Peyer's patch (tissue), 4 donors: ENCODE measurements at regions not wholly inside any gene's neighbourhood (a gene's known extent, or its start where the extent isn't known, plus 50 kb on each side); places are given as distances from the start of the nearest gene placed in this dataset.

Experiments used
- DNase-seq, 3 donors: peaks; one replicate each; pipeline ENCODE4 v3.0.0-alpha.2; 2017 to 2019
- H3K27ac ChIP-seq, 4 donors: fragments of 200-600 bp; sonication (generic); one replicate each; pipeline ENCODE4 v1.5.1; 2016 to 2019
- H3K27me3 ChIP-seq, 2 donors: fragments of 200-600 bp; sonication (generic); one replicate each; pipeline ENCODE4 v1.5.1; 2019
- H3K36me3 ChIP-seq, 3 donors: fragments of 200-600 bp; sonication (generic); one replicate each; pipeline ENCODE4 v1.5.1; 2016 to 2019
- H3K4me1 ChIP-seq, 4 donors: fragments of 200-600 bp; sonication (generic); one replicate each; pipeline ENCODE4 v1.5.1; 2016 to 2019
- H3K4me3 ChIP-seq, 4 donors: fragments of 200-600 bp; sonication (generic); 1 replicate in 3 of 4; 2 replicates in 1 of 4; pipeline ENCODE4 v1.5.1; 2016 to 2019; ENCODE audit warnings: mild to moderate bottlenecking in 1 of 4
- H3K9me3 ChIP-seq, 4 donors: fragments of 200-600 bp; sonication (generic); one replicate each; pipeline ENCODE4 v1.5.1; 2016 to 2019; ENCODE audit warnings: mild to moderate bottlenecking in 1 of 4
- POLR2A ChIP-seq, 2 donors: fragments of 450-650 bp; IDR thresholded peaks; one replicate each; pipeline ENCODE4 v1.5.1; 2017; ENCODE audit warnings: antibody characterized with exemption in 2 of 2, mild to moderate bottlenecking in 2 of 2, moderate library complexity in 2 of 2
- TF ChIP-seq, protein P1 (sequence below), 6 experiments: fragments of 450-650 bp in 4 of 6; fragments of 200-600 bp in 2 of 6; sonication (generic) in 1 of 6; IDR thresholded peaks; one replicate each; pipeline ENCODE4 v1.5.1; 2017 to 2019; ENCODE audit warnings: antibody characterized with exemption in 6 of 6, mild to moderate bottlenecking in 3 of 6, moderate library complexity in 1 of 6

DNA sequence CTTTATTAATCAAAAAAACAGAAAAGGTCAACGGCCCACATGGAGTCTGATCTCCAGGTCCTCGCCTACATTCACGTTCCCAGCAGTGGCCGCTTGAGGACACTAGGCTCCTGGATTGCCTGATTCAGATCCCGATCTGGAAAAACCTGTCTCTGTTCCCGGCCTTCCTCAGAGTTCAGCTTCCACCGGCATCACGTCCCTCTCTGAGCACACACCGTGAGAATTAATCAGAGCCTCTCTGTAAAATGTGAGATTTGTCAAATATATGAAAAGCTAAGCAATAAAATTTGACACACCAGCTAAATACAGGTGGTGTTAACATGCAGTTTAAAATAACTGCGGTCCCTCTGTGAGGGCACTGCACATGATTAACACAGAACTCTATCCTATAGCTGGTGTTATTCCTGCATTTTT is 122.8 kb upstream of the COL21A1 start:
- H3K4me1 ChIP-seq, result peaks cover 0 to 25% (median 2%) of the 10 kb centered on the region in 4 donors
- no peaks in the 10 kb centered on the region for H3K36me3 ChIP-seq
- H3K27ac ChIP-seq, result peak overlapping the region in 2 of 4 donors; percentile 69 to 83
- no peak overlapping the region for H3K4me3 ChIP-seq
- no peaks in the 10 kb centered on the region for H3K9me3 ChIP-seq
- TF ChIP-seq, protein P1, sequence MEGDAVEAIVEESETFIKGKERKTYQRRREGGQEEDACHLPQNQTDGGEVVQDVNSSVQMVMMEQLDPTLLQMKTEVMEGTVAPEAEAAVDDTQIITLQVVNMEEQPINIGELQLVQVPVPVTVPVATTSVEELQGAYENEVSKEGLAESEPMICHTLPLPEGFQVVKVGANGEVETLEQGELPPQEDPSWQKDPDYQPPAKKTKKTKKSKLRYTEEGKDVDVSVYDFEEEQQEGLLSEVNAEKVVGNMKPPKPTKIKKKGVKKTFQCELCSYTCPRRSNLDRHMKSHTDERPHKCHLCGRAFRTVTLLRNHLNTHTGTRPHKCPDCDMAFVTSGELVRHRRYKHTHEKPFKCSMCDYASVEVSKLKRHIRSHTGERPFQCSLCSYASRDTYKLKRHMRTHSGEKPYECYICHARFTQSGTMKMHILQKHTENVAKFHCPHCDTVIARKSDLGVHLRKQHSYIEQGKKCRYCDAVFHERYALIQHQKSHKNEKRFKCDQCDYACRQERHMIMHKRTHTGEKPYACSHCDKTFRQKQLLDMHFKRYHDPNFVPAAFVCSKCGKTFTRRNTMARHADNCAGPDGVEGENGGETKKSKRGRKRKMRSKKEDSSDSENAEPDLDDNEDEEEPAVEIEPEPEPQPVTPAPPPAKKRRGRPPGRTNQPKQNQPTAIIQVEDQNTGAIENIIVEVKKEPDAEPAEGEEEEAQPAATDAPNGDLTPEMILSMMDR (IDR thresholded peaks at IDR 0.05), result peak in 4 of 6 experiments; percentile 44 to 81 (median 71)
- TF ChIP-seq POLR2A (IDR thresholded peaks at IDR 0.05), result peak in 1 of 2 donors; percentile 5
- H3K27me3 ChIP-seq, result no peaks in the 10 kb centered on the region
- peak in 2 of 3 donors; percentile 68 to 80 for DNase-seq

DNA sequence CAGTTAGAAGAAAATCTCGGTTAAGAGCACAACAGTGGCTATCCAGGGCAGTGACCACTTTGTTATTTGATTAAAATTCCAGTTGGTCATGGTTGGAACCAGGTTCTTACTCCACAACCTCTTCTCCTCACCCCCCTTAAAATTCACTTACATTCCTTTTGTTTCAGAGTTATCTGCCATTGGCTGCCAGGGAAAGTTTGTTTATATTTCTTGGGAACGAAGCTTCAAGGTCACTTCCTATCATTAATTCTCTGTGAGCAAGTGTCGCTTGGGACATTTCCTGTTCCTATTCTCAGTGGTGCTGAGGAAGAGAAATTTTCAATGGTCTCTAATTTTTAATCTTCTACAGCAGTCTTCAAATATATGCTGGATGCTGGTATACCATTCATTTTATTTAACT is 121.1 kb upstream of the COL21A1 start:
- Histone ChIP-seq H3K36me3 (no peaks in the 10 kb centered on the region), H3K9me3 (no peaks in the 10 kb centered on the region), H3K4me1 (peaks cover 0 to 25% (median 2%) of the 10 kb centered on the region in 4 donors), H3K27ac (no peak overlapping the region), H3K4me3 (no peak overlapping the region), H3K27me3 (no peaks in the 10 kb centered on the region)
- TF ChIP-seq POLR2A (IDR thresholded peaks at IDR 0.05), result no peak
- TF ChIP-seq, protein P1 (IDR thresholded peaks at IDR 0.05), result no peak
- no peak for DNase-seq

DNA sequence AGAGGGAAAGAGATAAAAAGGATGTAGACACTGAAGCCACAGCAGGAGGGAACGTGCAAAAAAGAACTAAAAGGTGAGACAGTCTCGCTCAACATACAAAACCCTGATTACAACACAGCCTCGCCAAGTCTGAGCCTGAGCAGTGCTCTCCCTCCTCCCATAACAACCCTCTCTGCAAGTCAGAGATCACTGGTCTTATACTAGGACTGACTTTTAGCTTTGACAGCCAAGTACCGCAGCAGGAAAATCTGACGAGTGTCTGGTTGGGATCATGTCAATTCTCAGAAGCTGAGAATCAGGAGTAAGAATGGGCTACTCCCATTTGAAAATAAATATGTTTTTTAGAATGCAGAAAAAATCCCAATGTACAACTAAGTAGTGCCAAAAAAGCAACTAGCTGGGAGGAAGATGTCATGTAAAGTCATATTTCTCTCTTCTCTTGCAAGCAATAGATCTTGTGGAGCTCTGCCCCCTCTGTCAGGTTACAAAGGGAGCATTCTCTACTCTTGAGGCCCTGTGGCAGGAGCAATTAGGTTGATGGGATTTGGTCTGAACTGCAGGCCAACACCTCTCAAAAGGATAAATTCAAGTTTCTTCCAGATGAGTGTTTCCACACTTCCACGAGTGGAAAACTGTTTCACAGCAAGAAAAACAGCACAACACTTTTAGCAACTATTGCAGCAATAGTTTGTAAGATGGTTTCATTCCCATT is 118.9 kb upstream of the COL21A1 start:
- DNase-seq, result no peak
- TF ChIP-seq, protein P1 (IDR thresholded peaks at IDR 0.05), result no peak
- no peak for TF ChIP-seq POLR2A (IDR thresholded peaks at IDR 0.05)
- Histone ChIP-seq H3K4me3 (no peak overlapping the region), H3K27ac (no peak overlapping the region), H3K36me3 (no peaks in the 10 kb centered on the region), H3K9me3 (no peaks in the 10 kb centered on the region), H3K27me3 (no peaks in the 10 kb centered on the region), H3K4me1 (peaks cover 0 to 14% (median 2%) of the 10 kb centered on the region in 4 donors)

DNA sequence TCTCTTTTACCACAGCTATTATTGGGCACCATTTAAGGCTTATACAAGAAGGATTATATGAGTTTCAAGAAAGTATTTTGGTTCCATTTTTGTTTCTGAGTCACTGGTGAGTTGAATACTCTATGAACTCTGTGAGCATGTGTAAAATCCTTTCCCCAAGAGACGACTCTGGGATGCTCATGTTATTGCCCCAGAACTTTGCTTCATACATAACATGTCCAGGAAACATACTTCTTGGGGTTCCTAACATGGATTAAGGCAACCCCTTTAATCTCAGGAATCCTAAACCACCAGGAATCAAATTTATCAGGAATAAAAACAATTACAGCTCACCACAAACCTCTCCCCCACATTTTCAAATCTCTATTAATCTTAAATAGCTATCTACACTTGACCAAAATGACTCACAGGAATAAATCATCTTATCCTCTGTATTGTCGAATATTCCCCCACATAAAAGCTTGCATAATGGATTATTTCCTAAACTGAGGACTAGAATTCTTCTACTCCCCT is 117.5 kb upstream of the COL21A1 start:
- no peaks in the 10 kb centered on the region for H3K36me3 ChIP-seq
- DNase-seq, result no peak
- no peak overlapping the region for H3K4me3 ChIP-seq
- TF ChIP-seq, protein P1 (IDR thresholded peaks at IDR 0.05), result no peak
- TF ChIP-seq POLR2A (IDR thresholded peaks at IDR 0.05), result no peak
- peaks cover 0 to 2% (median 0%) of the 10 kb centered on the region in 4 donors for H3K4me1 ChIP-seq
- no peaks in the 10 kb centered on the region for H3K27me3 ChIP-seq
- H3K27ac ChIP-seq, result no peak overlapping the region
- H3K9me3 ChIP-seq, result no peaks in the 10 kb centered on the region

DNA sequence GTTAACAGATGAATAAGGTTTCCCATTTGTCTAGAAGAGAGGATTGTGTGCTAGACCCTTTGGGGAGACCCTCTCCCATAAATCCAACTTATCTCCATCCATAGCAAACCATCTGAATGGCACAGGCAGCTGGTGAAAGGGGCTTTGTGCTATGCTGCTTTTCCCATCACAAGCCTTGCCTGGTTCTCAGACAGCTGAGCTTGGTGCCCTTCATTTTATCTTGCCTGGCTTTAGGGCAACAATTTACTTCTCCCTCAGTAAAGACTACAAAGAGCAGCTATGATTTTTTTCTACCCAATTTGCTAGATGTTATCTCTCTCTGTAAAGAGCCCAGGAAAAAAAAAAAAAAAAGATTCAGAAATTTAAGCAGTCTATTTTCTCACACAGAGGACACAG is 117.0 kb upstream of the COL21A1 start:
- DNase-seq, result no peak
- Histone ChIP-seq H3K4me1 (no peaks in the 10 kb centered on the region), H3K27ac (no peak overlapping the region), H3K36me3 (no peaks in the 10 kb centered on the region), H3K4me3 (no peak overlapping the region), H3K9me3 (no peaks in the 10 kb centered on the region), H3K27me3 (no peaks in the 10 kb centered on the region)
- TF ChIP-seq POLR2A (IDR thresholded peaks at IDR 0.05), result no peak
- TF ChIP-seq, protein P1 (IDR thresholded peaks at IDR 0.05), result no peak
